Osteoblast (primary cell): ENCODE measurements at regions not wholly inside any gene's neighbourhood (a gene's known extent, or its start where the extent isn't known, plus 50 kb on each side); places are given as distances from the start of the nearest gene placed in this dataset.

ENCODE experiments used
- DNase-seq: peaks from one replicate; pipeline ENCODE4 v3.0.0; 2011; ENCODE audit warnings: low spot score, mixed read lengths; ENCODE audit not compliant: insufficient read length; ENCODE audit errors: missing footprints
- H2AFZ ChIP-seq: 2 replicates; pipeline ENCODE4 v1.6.0; 2011; ENCODE audit warnings: mild to moderate bottlenecking, low read length
- H3K27ac ChIP-seq: 2 replicates; pipeline ENCODE4 v1.5.1; 2011; ENCODE audit warnings: mild to moderate bottlenecking, low read depth, low read length, moderate library complexity
- H3K27me3 ChIP-seq: 2 replicates; pipeline ENCODE4 v1.6.0; 2012; ENCODE audit warnings: mild to moderate bottlenecking, control low read depth, inconsistent platforms, low read length, moderate library complexity; ENCODE audit not compliant: insufficient read depth
- H3K36me3 ChIP-seq: 2 replicates; pipeline ENCODE4 v1.5.1; 2011; ENCODE audit warnings: mild to moderate bottlenecking, low read length, control low read depth, moderate library complexity; ENCODE audit not compliant: insufficient read depth
- H3K4me1 ChIP-seq: 2 replicates; pipeline ENCODE4 v1.5.1; 2011; ENCODE audit warnings: mild to moderate bottlenecking, low read length, control low read depth, moderate library complexity; ENCODE audit not compliant: insufficient read depth
- H3K4me2 ChIP-seq: 2 replicates; pipeline ENCODE4 v1.6.0; 2011; ENCODE audit warnings: mild to moderate bottlenecking, low read length; ENCODE audit not compliant: insufficient read depth
- H3K4me3 ChIP-seq: fragments of 200-600 bp; sonication (generic); 3 replicates; pipeline ENCODE4 v1.5.1; 2012; ENCODE audit warnings: mild to moderate bottlenecking, low read length, inconsistent platforms; ENCODE audit not compliant: insufficient read depth
- H3K79me2 ChIP-seq: 2 replicates; pipeline ENCODE4 v1.6.0; 2012; ENCODE audit warnings: mild to moderate bottlenecking, low read length, control low read depth, inconsistent platforms; ENCODE audit not compliant: insufficient read depth
- H3K9me3 ChIP-seq: 2 replicates; pipeline ENCODE4 v1.5.1; 2011; ENCODE audit warnings: low read depth, low read length, control low read depth
- H4K20me1 ChIP-seq: 2 replicates; pipeline ENCODE4 v1.6.0; 2012; ENCODE audit warnings: mild to moderate bottlenecking, low read length, control low read depth; ENCODE audit not compliant: insufficient read depth
- TF ChIP-seq, protein P1 (sequence below): IDR thresholded peaks from 2 replicates; pipeline ENCODE4 v1.5.1; 2011; ENCODE audit warnings: mild to moderate bottlenecking, low read depth, low read length, moderate library complexity; ENCODE audit errors: extremely low read depth

DNA sequence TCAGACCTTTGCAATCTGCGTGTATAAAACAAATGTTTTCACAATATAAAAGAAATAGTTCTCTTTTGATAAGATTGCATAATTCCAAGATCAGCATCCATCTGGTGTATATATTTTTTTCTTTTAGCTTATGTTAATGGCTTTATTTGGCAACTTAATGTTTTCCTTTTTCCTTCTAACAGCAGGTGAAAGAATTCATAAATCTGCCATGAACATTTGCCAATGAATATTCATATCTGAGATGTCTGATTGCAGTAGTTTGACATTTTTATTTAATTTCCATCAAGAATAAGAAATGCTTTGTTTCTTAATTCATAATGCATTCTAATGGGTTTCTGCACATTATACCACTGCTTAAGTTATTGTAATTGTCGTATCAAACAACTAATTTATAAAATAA lies 184.4 kb upstream of the ROBO2 start:
- no peaks in the 10 kb centered on the region for H4K20me1 ChIP-seq
- peaks cover 4% of the 10 kb centered on the region for H3K9me3 ChIP-seq
- H3K36me3 ChIP-seq, result no peaks in the 10 kb centered on the region
- no peaks in the 10 kb centered on the region for H3K27me3 ChIP-seq
- no peak overlapping the region for H3K4me2 ChIP-seq
- no peak overlapping the region for H3K4me3 ChIP-seq
- H3K4me1 ChIP-seq, result no peaks in the 10 kb centered on the region
- TF ChIP-seq, protein P1, sequence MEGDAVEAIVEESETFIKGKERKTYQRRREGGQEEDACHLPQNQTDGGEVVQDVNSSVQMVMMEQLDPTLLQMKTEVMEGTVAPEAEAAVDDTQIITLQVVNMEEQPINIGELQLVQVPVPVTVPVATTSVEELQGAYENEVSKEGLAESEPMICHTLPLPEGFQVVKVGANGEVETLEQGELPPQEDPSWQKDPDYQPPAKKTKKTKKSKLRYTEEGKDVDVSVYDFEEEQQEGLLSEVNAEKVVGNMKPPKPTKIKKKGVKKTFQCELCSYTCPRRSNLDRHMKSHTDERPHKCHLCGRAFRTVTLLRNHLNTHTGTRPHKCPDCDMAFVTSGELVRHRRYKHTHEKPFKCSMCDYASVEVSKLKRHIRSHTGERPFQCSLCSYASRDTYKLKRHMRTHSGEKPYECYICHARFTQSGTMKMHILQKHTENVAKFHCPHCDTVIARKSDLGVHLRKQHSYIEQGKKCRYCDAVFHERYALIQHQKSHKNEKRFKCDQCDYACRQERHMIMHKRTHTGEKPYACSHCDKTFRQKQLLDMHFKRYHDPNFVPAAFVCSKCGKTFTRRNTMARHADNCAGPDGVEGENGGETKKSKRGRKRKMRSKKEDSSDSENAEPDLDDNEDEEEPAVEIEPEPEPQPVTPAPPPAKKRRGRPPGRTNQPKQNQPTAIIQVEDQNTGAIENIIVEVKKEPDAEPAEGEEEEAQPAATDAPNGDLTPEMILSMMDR, result no peak
- no peak for DNase-seq
- H3K27ac ChIP-seq, result no peak overlapping the region
- H3K79me2 ChIP-seq, result no peaks in the 10 kb centered on the region
- H2AFZ ChIP-seq, result no peak overlapping the region

DNA sequence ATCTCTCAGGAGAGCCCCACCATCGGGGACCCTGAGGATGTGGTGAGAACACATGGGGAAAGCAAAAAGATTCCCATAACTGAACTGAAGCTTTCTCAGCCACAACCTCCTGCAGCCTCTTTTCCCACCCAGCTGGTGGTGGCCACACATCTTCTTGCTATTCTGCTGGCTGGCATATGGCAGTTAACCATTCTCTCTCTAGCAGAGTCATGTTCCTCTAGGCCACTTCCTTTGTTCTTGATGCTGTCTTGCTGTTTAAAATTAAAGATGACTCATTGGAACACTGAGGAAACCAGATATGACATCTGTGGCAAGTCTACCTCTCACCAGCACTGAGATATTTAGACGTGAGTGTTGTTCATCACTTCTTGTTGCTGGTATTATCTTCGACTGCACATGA lies 180.3 kb upstream of the ROBO2 start:
- Histone ChIP-seq H3K27me3 (no peaks in the 10 kb centered on the region), H3K27ac (no peak overlapping the region), H2AFZ (no peak overlapping the region), H3K79me2 (no peaks in the 10 kb centered on the region), H3K36me3 (no peaks in the 10 kb centered on the region), H4K20me1 (no peaks in the 10 kb centered on the region), H3K4me2 (no peak overlapping the region), H3K4me1 (no peaks in the 10 kb centered on the region), H3K9me3 (peaks cover 8% of the 10 kb centered on the region), H3K4me3 (no peak overlapping the region)
- DNase-seq, result no peak
- TF ChIP-seq, protein P1, result no peak

DNA sequence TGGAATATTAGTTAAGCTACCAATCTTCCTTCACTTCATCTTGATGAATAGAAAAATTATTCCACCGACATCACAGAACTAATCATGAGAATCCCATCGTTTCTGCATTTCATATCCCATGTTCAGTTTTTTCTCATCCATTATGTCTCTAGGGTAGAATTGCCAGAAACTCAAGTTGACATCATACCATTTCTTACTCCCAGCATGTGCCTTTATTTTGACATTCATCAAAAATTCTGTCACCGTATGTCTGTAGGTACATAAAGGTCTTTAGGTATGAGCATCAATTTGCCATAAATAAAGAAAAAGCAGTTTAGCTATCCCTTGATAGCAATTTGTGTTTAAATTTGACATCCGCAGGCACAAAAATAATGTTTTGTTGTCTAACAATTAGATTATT lies 175.5 kb upstream of the ROBO2 start:
- H3K4me2 ChIP-seq, result no peak overlapping the region
- peaks cover 4% of the 10 kb centered on the region for H3K9me3 ChIP-seq
- no peak for DNase-seq
- no peak overlapping the region for H3K4me3 ChIP-seq
- no peak overlapping the region for H3K27ac ChIP-seq
- no peaks in the 10 kb centered on the region for H3K36me3 ChIP-seq
- no peak overlapping the region for H2AFZ ChIP-seq
- H3K79me2 ChIP-seq, result no peaks in the 10 kb centered on the region
- H3K4me1 ChIP-seq, result no peaks in the 10 kb centered on the region
- TF ChIP-seq, protein P1, result no peak
- H3K27me3 ChIP-seq, result no peaks in the 10 kb centered on the region
- no peaks in the 10 kb centered on the region for H4K20me1 ChIP-seq

DNA sequence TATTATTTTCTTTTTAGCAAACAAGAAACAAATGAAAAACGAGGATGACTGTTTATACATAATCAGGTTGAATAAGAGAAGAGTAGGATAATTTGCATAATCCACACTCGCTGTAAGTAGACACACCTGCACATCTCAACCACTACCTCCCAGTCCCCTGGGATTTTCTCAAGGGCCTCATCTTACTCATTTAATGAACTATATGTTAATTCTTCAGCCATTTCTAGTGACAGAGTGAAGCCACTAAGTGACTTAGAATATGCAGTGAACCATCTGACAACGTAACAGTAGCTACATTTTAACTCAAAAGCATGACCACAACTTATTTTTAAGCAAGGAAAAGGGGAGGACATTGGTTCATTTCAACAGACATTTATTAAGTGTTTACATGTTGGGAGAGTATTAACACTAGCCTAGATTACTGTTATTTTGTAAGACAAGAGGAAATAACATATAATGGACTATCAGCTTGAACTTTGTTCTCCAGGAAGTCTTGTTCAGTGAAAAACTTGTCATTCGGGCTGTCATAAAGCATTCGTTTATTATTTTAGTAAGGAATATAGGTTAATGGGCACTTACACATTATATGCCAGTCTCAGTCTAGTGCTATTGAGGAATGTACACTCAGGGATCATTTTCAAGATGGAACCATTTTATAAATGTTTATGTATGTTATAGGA lies 173.0 kb upstream of the ROBO2 start:
- DNase-seq, result no peak
- H4K20me1 ChIP-seq, result no peaks in the 10 kb centered on the region
- no peak overlapping the region for H3K4me2 ChIP-seq
- no peaks in the 10 kb centered on the region for H3K27me3 ChIP-seq
- H3K27ac ChIP-seq, result no peak overlapping the region
- H3K79me2 ChIP-seq, result no peaks in the 10 kb centered on the region
- no peak overlapping the region for H2AFZ ChIP-seq
- no peaks in the 10 kb centered on the region for H3K9me3 ChIP-seq
- no peak overlapping the region for H3K4me3 ChIP-seq
- H3K36me3 ChIP-seq, result no peaks in the 10 kb centered on the region
- TF ChIP-seq, protein P1, result no peak
- H3K4me1 ChIP-seq, result no peaks in the 10 kb centered on the region
